Hematopoietic multipotent progenitor cell (in vitro differentiated cells): ENCODE measurements at regions not wholly inside any gene's neighbourhood (a gene's known extent, or its start where the extent isn't known, plus 50 kb on each side); places are given as distances from the start of the nearest gene placed in this dataset.
"Not testable (repeated sequence)": the region's sequence is repeated elsewhere in the genome, so short reads cannot be mapped to it uniquely, and the experiment has no call there.

Source experiments
- DNase-seq, 3 donors: peaks; one replicate each; pipeline ENCODE4 v3.0.0-alpha.2; 2011 to 2015; ENCODE audit warnings: low read depth in 2 of 3, low spot score in 2 of 3

DNA sequence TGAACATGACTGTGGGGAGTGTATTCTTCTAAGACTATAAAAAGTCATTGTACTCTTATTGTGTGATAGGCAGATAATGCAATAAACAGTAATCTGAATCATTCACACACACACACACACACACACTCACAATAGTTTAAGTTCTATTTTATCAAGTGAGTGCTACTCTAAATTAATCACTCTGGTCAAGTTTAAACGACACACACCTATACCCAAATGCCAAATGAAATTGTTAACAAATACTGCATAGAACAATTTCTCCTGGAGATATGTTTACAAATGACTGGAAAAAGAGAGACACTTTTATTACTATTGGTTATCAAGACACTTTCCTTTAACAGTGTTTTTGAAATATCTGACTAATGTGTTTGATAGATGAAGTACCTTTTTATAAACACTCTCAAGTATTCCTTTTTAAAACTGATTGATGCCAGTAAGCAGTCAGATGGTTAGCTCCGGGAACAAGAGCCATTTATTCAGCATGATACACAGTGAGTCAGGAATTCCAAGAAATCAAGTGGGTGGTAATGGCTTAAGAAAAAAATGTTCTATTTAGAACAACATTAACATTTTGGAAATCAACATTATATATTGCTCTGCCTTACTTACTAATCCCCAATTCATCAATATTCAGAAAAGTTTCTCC lies 521.6 kb upstream of the ST8SIA4 start:
- DNase-seq, result no peak

DNA sequence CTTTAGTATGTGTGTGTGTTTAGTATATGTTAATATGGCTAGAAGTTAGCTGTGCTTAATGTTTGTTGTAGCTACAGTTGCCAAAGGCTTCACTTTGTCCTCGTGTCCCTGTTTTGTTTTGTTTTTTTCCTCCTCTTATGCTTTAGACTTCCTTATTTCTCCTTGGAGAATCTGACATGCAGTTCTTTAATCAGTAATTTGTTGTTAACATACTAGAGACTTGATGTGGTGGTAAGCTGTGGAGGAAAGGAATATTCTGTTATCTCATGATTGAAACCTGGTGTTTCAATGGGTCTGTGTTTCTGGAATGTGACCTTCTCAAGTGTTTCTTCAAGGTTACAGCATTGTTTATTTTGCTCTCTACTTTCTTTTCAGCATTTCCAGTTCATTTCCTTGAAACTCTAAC lies 515.6 kb upstream of the ST8SIA4 start:
- DNase-seq, result no peak

GRCh38 chr5:101404531-101404930 lies 501.4 kb upstream of the ST8SIA4 start:
- no peak for DNase-seq

DNA sequence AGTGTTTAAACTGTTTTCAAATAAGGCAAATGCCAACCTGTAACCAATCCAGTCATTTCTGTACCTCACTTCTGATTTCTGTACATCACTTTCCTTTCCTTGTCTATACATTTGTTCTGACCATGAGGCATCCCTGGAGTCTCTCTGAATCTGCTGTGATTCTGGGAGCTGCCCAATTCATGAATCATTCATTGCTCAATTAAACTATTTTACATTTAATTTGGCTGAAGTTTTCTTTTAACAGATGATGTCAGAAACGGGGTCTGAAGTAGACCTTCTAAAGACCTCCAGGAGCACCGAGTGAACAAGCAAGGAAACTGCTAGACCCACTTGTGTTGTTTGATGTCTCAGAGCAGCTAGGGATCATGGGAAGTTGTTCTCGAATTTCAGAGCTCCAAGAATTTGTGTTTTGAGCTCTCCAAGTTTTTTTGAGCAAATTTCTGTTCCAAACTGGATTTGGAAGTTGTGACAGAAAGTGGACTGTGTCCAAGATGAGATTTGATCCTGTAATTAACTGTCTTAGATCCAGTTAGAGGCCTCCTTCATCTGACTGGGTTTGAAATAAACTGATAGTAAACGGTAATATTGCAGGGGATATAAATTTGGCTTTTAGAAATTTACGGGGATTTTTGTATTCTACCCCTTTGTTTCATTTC lies 490.8 kb upstream of the ST8SIA4 start:
- DNase-seq, result no peak

- peak in 2 of 3 donors; percentile 25 to 42 for DNase-seq
These were observed 487.2 kb upstream of the ST8SIA4 start for GRCh38 chr5:101390151-101390908.

DNA sequence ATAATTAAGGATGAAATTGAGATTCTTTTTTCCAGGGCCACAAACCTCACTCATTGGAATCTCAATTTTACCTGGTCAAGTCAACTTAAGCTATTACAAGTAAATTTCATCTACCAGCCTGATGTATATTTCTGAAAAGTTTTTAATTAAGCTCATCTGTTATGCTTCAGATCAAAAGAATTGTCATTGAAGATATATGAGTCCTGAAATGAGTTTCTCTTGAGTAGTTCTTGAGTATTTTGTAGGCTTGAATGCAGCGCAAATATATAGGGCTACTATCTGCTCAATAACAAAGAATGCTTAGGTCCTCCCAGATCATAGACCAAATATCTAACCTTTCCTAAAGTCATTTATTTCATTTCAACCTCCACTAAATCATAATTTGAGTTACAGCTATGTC lies 482.2 kb upstream of the ST8SIA4 start:
- DNase-seq, result no peak

DNA sequence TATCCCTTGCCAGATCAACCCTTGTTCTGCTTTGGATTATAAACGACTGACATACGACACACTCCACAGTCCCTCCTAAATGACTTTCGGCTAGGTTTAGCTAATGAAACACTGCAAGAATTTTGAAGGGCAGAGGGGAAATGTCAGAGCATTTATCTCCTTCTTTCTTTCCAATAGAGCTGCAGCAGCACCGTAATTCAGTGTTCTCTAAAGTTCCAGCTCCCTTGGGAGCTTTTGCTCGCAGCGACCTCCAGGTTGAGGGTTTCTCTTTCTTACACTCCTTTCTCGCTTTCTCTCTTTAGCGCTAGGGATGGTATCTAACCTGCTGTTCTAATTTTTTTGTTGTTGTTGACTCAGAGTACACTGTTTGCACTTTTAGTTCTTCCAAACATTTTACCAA lies 467.1 kb upstream of the ST8SIA4 start:
- no peak for DNase-seq

DNA sequence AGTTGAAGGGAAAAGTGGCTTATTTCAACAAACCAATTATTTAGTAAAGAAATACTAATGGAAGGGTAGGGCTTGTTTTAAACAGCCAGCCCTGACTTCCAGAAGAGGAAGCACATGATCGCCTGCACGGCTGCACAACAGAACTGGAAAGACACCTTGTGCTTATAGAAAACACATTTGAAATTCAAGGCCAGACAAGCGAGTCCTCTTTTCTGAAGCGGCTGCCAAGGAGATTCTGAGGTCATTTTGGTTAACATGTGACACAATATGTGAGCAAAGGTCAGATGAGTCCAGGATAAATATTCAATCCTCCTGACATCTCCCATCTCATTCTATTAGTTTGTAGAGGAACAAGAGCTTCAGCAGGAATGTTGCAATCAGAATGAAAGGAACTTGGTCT lies 461.4 kb upstream of the ST8SIA4 start:
- DNase-seq, result no peak

DNA sequence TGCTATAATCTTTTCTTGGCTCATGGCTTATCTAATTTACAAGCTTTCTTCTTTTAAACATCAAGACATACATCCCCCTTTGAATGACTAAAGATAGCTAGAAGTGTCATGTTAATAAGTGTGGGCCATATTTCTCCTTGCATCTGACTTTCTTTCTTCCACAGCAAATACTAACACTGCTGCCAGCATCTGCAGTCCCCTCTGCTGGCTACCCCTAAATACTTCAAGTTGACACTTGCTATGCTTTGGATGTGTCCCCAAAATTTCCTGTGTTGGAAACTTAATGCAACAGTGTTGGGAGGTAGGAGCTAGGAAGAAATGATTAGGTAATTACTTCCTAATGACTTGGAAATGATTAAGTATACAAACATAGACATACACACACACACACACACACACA lies 459.0 kb upstream of the ST8SIA4 start:
- no peak for DNase-seq

DNA sequence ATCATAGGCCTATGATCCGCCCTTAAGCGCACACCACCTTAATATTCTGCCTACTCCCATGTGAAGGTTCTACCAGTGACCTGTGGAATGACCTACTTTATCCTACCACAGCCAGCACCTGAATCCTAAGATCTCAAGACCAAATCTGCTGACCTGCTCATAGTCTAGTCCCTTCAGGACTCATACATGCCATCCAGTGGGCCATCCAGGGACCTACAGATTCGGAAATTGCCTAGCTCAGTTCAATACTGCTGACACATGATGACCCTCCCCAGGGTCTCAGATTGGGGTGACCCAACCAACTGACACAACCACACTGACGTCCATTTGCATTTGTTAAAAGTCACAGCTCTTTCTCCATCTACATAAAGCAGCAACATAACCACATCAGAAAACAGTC lies 443.8 kb upstream of the ST8SIA4 start:
- DNase-seq, result no peak

DNA sequence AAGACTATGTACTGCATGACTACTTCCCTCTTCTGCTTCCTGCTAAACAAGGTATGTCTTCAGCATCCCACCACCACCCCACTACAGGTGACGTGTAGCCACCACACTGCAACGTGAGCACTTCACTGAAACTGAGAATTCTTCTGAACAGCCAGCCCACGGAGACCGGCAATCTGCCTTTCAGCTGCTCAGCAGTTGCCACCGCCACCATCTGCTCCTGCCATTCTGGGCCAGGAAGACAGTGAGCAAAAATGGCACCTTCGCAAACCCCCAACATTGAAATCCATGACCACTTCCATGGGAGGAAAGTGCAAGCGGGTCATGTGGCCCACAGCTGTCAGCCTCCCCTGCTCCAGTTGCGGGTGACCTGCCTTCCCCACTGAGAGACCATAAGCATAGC lies 443.4 kb upstream of the ST8SIA4 start:
- no peak for DNase-seq

- no peak for DNase-seq
These were observed 435.1 kb upstream of the ST8SIA4 start for GRCh38 chr5:101338226-101338625.

DNA sequence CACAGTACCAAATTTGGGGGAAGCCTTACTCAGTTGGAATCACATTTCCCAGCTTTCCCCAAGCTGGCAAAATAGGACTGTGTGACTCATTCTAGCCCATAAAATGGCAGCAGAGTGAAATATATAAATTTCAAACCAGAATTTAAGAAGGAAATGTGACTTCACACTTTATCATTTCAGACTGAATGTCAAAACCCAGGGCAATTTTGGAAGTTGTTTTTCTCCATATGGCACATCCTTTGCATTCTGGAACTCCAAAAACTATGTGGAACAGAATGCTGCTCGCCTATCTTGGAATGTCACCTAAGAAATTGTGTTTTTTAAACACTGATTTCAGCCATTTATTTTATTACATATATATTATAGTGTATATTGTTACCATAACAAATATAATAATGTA lies 424.7 kb upstream of the ST8SIA4 start:
- DNase-seq, result no peak

GRCh38 chr5:101326766-101327165 lies 423.7 kb upstream of the ST8SIA4 start:
- no peak for DNase-seq

- not testable (repeated sequence) for DNase-seq
These were observed 413.3 kb upstream of the ST8SIA4 start for GRCh38 chr5:101316401-101316800.

DNA sequence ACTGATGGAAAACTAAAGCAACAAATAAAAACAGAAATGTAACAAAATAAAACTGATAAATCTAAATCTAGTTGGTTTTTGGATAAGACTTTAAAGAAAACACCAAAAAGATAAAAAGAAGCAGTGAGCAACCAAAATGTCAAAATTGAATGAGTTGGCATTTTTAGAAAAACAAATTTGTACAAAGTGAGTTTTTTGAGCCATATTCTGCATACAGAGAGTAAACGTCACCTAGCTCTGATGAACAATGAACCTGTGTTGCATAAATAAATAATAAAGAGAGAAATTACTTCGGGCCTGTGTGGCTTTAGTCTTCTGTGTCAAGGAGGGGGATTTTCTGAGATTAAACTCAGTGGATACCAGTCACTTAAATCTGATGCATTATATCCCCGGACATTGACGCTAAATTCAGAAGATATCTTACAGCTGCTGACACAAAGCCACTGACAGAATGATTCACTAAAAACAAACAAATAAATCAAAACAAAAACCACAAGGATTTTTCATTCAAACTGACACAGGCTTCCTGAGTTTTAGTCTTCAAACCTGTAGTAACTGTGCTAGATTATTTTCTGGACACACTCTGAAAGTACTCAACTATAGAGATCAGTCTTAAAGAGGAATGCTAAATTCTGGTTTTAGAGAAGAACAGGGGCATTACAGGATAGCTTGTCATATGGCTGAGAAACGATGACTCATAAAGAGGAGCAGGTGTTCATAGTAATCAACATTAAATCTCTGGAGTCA lies 403.5 kb upstream of the ST8SIA4 start:
- DNase-seq, result no peak

- no peak for DNase-seq
These were observed 393.4 kb upstream of the ST8SIA4 start for GRCh38 chr5:101296477-101296876.

GRCh38 chr5:101292199-101292598 lies 389.1 kb upstream of the ST8SIA4 start:
- DNase-seq, result no peak

GRCh38 chr5:101290761-101291160 lies 387.7 kb upstream of the ST8SIA4 start:
- not testable (repeated sequence) for DNase-seq

DNA sequence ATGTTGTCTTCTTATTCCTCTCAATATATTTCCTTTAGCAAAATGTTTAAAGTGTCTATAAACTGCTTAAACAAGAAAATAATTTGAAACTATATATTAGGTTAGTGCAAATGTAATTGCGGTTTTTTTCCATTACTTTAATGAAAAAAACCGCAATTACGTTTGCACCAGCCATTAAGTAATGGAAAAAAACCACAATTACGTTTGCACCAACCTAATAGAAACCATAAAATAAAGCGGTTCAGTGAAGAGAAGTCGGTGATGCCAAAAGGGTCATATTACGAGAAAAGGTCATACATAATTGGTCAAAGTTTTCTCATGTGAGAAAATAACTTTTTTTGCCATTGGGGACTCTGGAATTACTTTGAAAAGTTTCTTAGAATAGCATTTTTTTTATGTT lies 385.6 kb upstream of the ST8SIA4 start:
- no peak for DNase-seq

DNA sequence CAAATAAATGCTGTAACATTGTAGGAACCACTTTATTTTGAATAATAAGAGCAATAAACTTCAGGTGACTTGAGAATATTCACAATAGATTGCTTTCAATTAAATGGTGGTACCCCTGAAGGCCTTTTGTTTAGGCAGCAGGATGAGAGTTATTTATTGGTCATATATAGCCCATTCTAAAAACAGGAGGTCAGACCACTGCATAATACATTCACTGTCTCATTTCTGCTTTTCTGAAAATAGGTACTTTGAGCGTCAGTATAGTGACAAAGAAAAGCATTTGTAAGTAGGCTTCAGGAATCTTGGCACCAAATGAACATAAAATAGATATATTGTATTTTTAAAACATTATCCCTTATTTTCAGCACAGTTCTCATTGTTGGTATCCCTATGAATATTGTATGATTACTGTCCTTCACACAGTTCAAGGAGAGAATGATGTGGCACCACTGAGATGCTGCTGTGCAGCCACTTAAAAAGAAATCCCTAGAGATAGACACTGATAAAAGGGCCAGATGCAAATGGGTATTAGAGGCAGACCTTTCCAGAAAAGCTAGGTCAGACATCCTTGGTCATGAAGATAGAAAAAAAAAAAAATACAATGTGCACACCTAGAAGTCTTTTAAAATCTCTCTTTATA lies 381.8 kb upstream of the ST8SIA4 start:
- DNase-seq, result no peak
